IMR-90 (cell line): ENCODE measurements at regions not wholly inside any gene's neighbourhood (a gene's known extent, or its start where the extent isn't known, plus 50 kb on each side); places are given as distances from the start of the nearest gene placed in this dataset.

Experiments used
- ATAC-seq: fragments of 200-7000 bp; cut with Tn5 transposase; 2 replicates; pipeline ENCODE4 v1.9.1; 2020; ENCODE audit warnings: low read depth, mild to moderate bottlenecking, moderate library complexity
- BruUV-seq: library from RNA; stranded (reverse); fragments of 400-500 nt; replicated peaks from 2 replicates; lab custom pipeline; 2021; lab: Mats Ljungman, UMichigan
- CTCF ChIA-PET: fragments of 300-600 bp; formaldehyde crosslinking; extraction: SDS; loops from one replicate; lab custom pipeline; 2021; ENCODE audit warnings: antibody characterized with exemption; lab: Yijun Ruan, JAX
- POLR2A ChIA-PET: fragments of 300-600 bp; sonication (Branson Sonifier 250); formaldehyde crosslinking; loops from one replicate; lab custom pipeline; 2022; ENCODE audit warnings: antibody characterized with exemption; ENCODE audit not compliant: unreplicated experiment; lab: Charles Lee
- DNase-seq: peaks from one replicate; pipeline ENCODE4 v3.0.0; 2013
- H2AFZ ChIP-seq: replicated peaks from 2 replicates; pipeline ENCODE3; 2013; ENCODE audit warnings: low read length, mild to moderate bottlenecking; ENCODE audit not compliant: poor library complexity
- H2AK5ac ChIP-seq: 2 replicates; pipeline ENCODE4 v1.6.1; 2013; ENCODE audit warnings: low read depth, low read length, inconsistent platforms
- H2AK9ac ChIP-seq: replicated peaks from 2 replicates; pipeline ENCODE3; 2013; ENCODE audit warnings: mild to moderate bottlenecking, low read depth, low read length, moderate library complexity; ENCODE audit not compliant: poor library complexity
- H2BK120ac ChIP-seq: 2 replicates; pipeline ENCODE4 v1.6.1; 2013; ENCODE audit warnings: low read depth, low read length, inconsistent platforms
- H2BK15ac ChIP-seq: 3 replicates; pipeline ENCODE4 v1.6.1; 2013; ENCODE audit warnings: low read depth, low read length, inconsistent platforms
- H2BK20ac ChIP-seq: 2 replicates; pipeline ENCODE4 v1.6.1; 2013; ENCODE audit warnings: low read depth, mild to moderate bottlenecking, inconsistent platforms, low read length, moderate library complexity
- H2BK5ac ChIP-seq: 2 replicates; pipeline ENCODE4 v1.6.1; 2013; ENCODE audit warnings: mild to moderate bottlenecking, low read depth, low read length, inconsistent platforms; ENCODE audit not compliant: poor library complexity, severe bottlenecking
- H3K14ac ChIP-seq: replicated peaks from 2 replicates; pipeline ENCODE4 v1.6.1; 2013; ENCODE audit warnings: low read depth, low read length, inconsistent platforms
- H3K18ac ChIP-seq: 2 replicates; pipeline ENCODE4 v1.6.1; 2013; ENCODE audit warnings: low read depth, low read length, control low read depth
- H3K23ac ChIP-seq: 2 replicates; pipeline ENCODE4 v1.6.1; 2013; ENCODE audit warnings: low read depth, low read length, inconsistent platforms
- H3K27ac ChIP-seq: 2 replicates; pipeline ENCODE4 v1.5.1; 2013; ENCODE audit warnings: mild to moderate bottlenecking, control low read depth, low read length; ENCODE audit not compliant: insufficient read depth
- H3K27me3 ChIP-seq: 2 replicates; pipeline ENCODE4 v1.6.1; 2013; ENCODE audit warnings: low read length; ENCODE audit not compliant: control insufficient read depth, insufficient read depth
- H3K36me3 ChIP-seq: 2 replicates; pipeline ENCODE4 v1.6.1; 2013; ENCODE audit warnings: low read length, mixed read lengths; ENCODE audit not compliant: control insufficient read depth, insufficient read depth
- H3K4ac ChIP-seq: 2 replicates; pipeline ENCODE4 v1.6.1; 2013; ENCODE audit warnings: low read depth, low read length, inconsistent platforms
- H3K4me1 ChIP-seq: 2 replicates; pipeline ENCODE4 v1.6.1; 2013; ENCODE audit warnings: low read length, mixed read lengths; ENCODE audit not compliant: control insufficient read depth, insufficient read depth
- H3K4me2 ChIP-seq: 2 replicates; pipeline ENCODE4 v1.6.1; 2013; ENCODE audit warnings: low read depth, mild to moderate bottlenecking, control low read depth, low read length, moderate library complexity
- H3K4me3 ChIP-seq: 2 replicates; pipeline ENCODE4 v1.5.1; 2013; ENCODE audit warnings: low read depth, mild to moderate bottlenecking, control low read depth, low read length, moderate library complexity; ENCODE audit not compliant: insufficient read depth
- H3K56ac ChIP-seq: 2 replicates; pipeline ENCODE4 v1.6.1; 2013; ENCODE audit warnings: low read length, inconsistent platforms; ENCODE audit not compliant: insufficient read depth; ENCODE audit errors: extremely low read depth
- H3K79me1 ChIP-seq, 2 experiments: 2 replicates each; pipeline ENCODE4 v1.6.1; 2013; ENCODE audit warnings: low read length in 2 of 2, inconsistent platforms in 1 of 2, low read depth in 1 of 2
- H3K9ac ChIP-seq: 2 replicates; pipeline ENCODE4 v1.6.1; 2013; ENCODE audit warnings: low read depth, low read length, control low read depth
- H3K9me1 ChIP-seq: 2 replicates; pipeline ENCODE4 v1.6.1; 2013; ENCODE audit warnings: low read length, inconsistent platforms; ENCODE audit not compliant: insufficient read depth
- H3K9me3 ChIP-seq: 2 replicates; pipeline ENCODE4 v1.6.1; 2013; ENCODE audit warnings: low read length; ENCODE audit not compliant: control insufficient read depth, insufficient read depth
- H4K20me1 ChIP-seq: 2 replicates; pipeline ENCODE4 v1.6.1; 2013; ENCODE audit warnings: low read length, inconsistent platforms; ENCODE audit not compliant: insufficient read depth
- H4K5ac ChIP-seq: 2 replicates; pipeline ENCODE4 v1.6.1; 2013; ENCODE audit warnings: mild to moderate bottlenecking, low read depth, low read length, control low read depth
- H4K8ac ChIP-seq, 2 experiments: 2 replicates each; pipeline ENCODE4 v1.6.1; 2013; ENCODE audit warnings: low read depth in 2 of 2, low read length in 2 of 2, control low read depth in 1 of 2, inconsistent platforms in 1 of 2
- H4K91ac ChIP-seq: 2 replicates; pipeline ENCODE4 v1.6.1; 2013; ENCODE audit warnings: low read depth, low read length, inconsistent platforms; ENCODE audit not compliant: insufficient read depth
- CEBPB ChIP-seq: IDR thresholded peaks from 2 replicates; pipeline ENCODE4 v1.6.1; 2012; ENCODE audit warnings: low read depth, low read length, improper control_type of control experiment
- CHD1 ChIP-seq: IDR thresholded peaks from 2 replicates; pipeline ENCODE4 v1.6.1; 2012; ENCODE audit warnings: low read depth, low read length, improper control_type of control experiment
- FOS ChIP-seq: fragments of 150-350 bp; IDR thresholded peaks from 2 replicates; pipeline ENCODE4 v1.6.1; 2016; ENCODE audit warnings: low read depth, low read length
- MAFK ChIP-seq: IDR thresholded peaks from 2 replicates; pipeline ENCODE4 v1.6.1; 2012; ENCODE audit warnings: low read depth, low read length, improper control_type of control experiment
- MAZ ChIP-seq: IDR thresholded peaks from 2 replicates; pipeline ENCODE4 v1.6.1; 2012; ENCODE audit warnings: low read depth, mild to moderate bottlenecking, low read length, improper control_type of control experiment, moderate library complexity, borderline replicate concordance
- MXI1 ChIP-seq: IDR thresholded peaks from 2 replicates; pipeline ENCODE4 v1.6.1; 2012; ENCODE audit warnings: low read depth, mild to moderate bottlenecking, low read length, moderate library complexity, borderline replicate concordance
- POLR2A ChIP-seq: IDR thresholded peaks from 2 replicates; pipeline ENCODE4 v1.6.1; 2012; ENCODE audit warnings: mild to moderate bottlenecking, low read depth, low read length
- RAD21 ChIP-seq: IDR thresholded peaks from 2 replicates; pipeline ENCODE4 v1.6.1; 2012; ENCODE audit warnings: low read length, improper control_type of control experiment
- RCOR1 ChIP-seq: IDR thresholded peaks from 2 replicates; pipeline ENCODE4 v1.6.1; 2012; ENCODE audit warnings: mild to moderate bottlenecking, low read length, improper control_type of control experiment; ENCODE audit not compliant: insufficient replicate concordance
- RFX5 ChIP-seq: IDR thresholded peaks from 2 replicates; pipeline ENCODE4 v1.8.0; 2012; ENCODE audit warnings: low read depth, mild to moderate bottlenecking, low read length, moderate library complexity
- SMC3 ChIP-seq: fragments of 150-350 bp; IDR thresholded peaks from 2 replicates; pipeline ENCODE4 v1.6.1; 2016; ENCODE audit warnings: low read depth, mild to moderate bottlenecking, antibody characterized with exemption, low read length, moderate library complexity
- WGBS, 2 experiments: methylation state at CpG; one replicate each; pipeline versions ENCODE4 v1.1.5 to v1.1.7; 2013; ENCODE audit warnings: missing lambda C conversion rate in 2 of 2; ENCODE audit not compliant: insufficient read length in 1 of 2; ENCODE audit errors: extremely low coverage in 2 of 2; 5-methylcytosine and 5-hydroxymethylcytosine counted together
- dilution Hi-C: fragments of 300-500 bp; cut with HindIII; formaldehyde crosslinking; loops from one replicate; pipeline ENCODE4 v1.14.3; 2018; ENCODE audit warnings: low sequenced_read_pairs; ENCODE audit not compliant: unreplicated experiment
- in situ Hi-C: fragments of 300-500 bp; cut with MboI; formaldehyde crosslinking; loops from 3 replicates; pipeline ENCODE4 v1.14.3; 2019; ENCODE audit warnings: low sequenced_read_pairs, inconsistent platforms, mixed read lengths
- intact Hi-C: fragments of 100-400 bp; cut with micrococcal nuclease; formaldehyde crosslinking; loops from 2 replicates; pipeline ENCODE4 v1.10.0; 2022
- TF ChIP-seq, protein P1 (sequence below): fragments of 150-350 bp; IDR thresholded peaks from 2 replicates; pipeline ENCODE4 v1.6.1; 2016; ENCODE audit warnings: low read depth, mild to moderate bottlenecking, low read length, moderate library complexity, borderline replicate concordance
- TF ChIP-seq, protein P2 (sequence below): conservative IDR thresholded peaks from 2 replicates; pipeline ENCODE4 v1.5.1; 2012; ENCODE audit warnings: mild to moderate bottlenecking, low read depth, low read length, improper control_type of control experiment

DNA sequence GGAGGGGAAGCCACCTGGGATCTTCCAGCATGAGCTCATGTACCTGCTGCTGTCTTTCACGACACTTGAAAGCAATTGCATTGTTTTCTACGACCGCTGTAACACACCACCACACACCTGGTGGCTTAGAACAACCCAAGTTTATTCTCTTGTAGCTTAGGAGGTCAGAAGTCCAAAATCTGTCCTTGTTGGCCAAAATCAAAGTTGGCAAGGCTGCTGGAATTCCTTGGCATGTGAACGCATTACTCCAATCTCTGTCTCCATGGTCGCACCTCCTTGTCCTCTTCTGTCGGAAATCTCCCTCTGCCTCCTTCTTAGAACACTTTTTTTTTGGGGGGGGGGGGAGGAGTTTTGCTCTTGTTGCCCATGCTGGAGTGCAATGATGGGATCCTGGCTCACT lies 305.7 kb downstream of the BAMBI start:
- Histone ChIP-seq H2AK9ac (no peak overlapping the region), H3K56ac (no peak overlapping the region), H4K20me1 (no peaks in the 10 kb centered on the region), H3K4me2 (no peak overlapping the region), H3K36me3 (no peaks in the 10 kb centered on the region), H2BK20ac (no peak overlapping the region), H4K91ac (no peak overlapping the region), H3K14ac (no peak overlapping the region), H3K79me1 (no peaks in the 10 kb centered on the region), H2BK120ac (no peak overlapping the region), H3K27ac (no peak overlapping the region), H3K9me1 (peaks cover 8% of the 10 kb centered on the region), H4K8ac (no peak overlapping the region), H3K9ac (no peak overlapping the region), H3K27me3 (no peaks in the 10 kb centered on the region; the same call in 1 of the 2 replicates), H2AFZ (no peak overlapping the region), H3K4ac (no peak overlapping the region), H2AK5ac (0 out of 2 replicates have a peak overlapping the region, but pooled peaks have one; percentile 24), H2BK15ac (no peak overlapping the region), H3K23ac (no peak overlapping the region), H3K18ac (no peak overlapping the region), H2BK5ac (no peak overlapping the region), H3K9me3 (no peaks in the 10 kb centered on the region), H3K4me1 (peaks cover 4% of the 10 kb centered on the region), H3K4me3 (no peak overlapping the region), H4K5ac (no peak overlapping the region)
- dilution Hi-C loops, result no loop called here
- ChIA-PET CTCF (no interaction called here), POLR2A (no interaction called here)
- in situ Hi-C loops, result loop anchor here (10.0 kb wide), 1 partner anchor 308 kb away; the partner anchor contains the start of gene BAMBI
- no CpG with 5 or more reads among the region's 6 CpGs for WGBS, 2 experiments
- DNase-seq, result no peak
- no TSS peak for BruUV-seq
- no peak for ATAC-seq
- TF ChIP-seq RFX5 (no peak), POLR2A (no peak), MXI1 (no peak), FOS (no peak), CEBPB (no peak), RAD21 (no peak), MAZ (no peak), SMC3 (no peak), RCOR1 (no peak), MAFK (no peak), CHD1 (no peak)
- TF ChIP-seq, protein P1, sequence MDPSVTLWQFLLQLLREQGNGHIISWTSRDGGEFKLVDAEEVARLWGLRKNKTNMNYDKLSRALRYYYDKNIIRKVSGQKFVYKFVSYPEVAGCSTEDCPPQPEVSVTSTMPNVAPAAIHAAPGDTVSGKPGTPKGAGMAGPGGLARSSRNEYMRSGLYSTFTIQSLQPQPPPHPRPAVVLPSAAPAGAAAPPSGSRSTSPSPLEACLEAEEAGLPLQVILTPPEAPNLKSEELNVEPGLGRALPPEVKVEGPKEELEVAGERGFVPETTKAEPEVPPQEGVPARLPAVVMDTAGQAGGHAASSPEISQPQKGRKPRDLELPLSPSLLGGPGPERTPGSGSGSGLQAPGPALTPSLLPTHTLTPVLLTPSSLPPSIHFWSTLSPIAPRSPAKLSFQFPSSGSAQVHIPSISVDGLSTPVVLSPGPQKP, result no peak
- TF ChIP-seq, protein P2, sequence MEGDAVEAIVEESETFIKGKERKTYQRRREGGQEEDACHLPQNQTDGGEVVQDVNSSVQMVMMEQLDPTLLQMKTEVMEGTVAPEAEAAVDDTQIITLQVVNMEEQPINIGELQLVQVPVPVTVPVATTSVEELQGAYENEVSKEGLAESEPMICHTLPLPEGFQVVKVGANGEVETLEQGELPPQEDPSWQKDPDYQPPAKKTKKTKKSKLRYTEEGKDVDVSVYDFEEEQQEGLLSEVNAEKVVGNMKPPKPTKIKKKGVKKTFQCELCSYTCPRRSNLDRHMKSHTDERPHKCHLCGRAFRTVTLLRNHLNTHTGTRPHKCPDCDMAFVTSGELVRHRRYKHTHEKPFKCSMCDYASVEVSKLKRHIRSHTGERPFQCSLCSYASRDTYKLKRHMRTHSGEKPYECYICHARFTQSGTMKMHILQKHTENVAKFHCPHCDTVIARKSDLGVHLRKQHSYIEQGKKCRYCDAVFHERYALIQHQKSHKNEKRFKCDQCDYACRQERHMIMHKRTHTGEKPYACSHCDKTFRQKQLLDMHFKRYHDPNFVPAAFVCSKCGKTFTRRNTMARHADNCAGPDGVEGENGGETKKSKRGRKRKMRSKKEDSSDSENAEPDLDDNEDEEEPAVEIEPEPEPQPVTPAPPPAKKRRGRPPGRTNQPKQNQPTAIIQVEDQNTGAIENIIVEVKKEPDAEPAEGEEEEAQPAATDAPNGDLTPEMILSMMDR, result no peak
- intact Hi-C loops, result no loop called here
